ENCODE measurements at regions not wholly inside any gene's neighbourhood (a gene's known extent, or its start where the extent isn't known, plus 50 kb on each side); places are given as distances from the start of the nearest gene placed in this dataset.

- in situ Hi-C loops (cut with HindIII; ENCODE audit: low sequenced_read_pairs) = loop anchor here (10.0 kb wide), 1 partner anchor 133 kb away; the partner anchor contains the start of gene MYEOV
Observed at GRCh38 chr11:69427906-69428880, 53.3 kb upstream of the LINC01488 start.

GRCh38 chr11:69429716-69430491 lies 51.6 kb upstream of the LINC01488 start:
- in situ Hi-C loops (cut with HindIII; ENCODE audit: low sequenced_read_pairs) = loop anchor here (10.0 kb wide), 1 partner anchor 135 kb away; the partner anchor contains the start of gene MYEOV

- in situ Hi-C loops (cut with HindIII; ENCODE audit: low sequenced_read_pairs) = no loop called here
Observed at GRCh38 chr11:69430566-69430965, 50.9 kb upstream of the LINC01488 start.

GRCh38 chr11:69431136-69431535 lies 50.3 kb upstream of the LINC01488 start:
- in situ Hi-C loops (cut with HindIII; ENCODE audit: low sequenced_read_pairs) = no loop called here

Data from DLD1 (cell line).